ENCODE measurements at regions not wholly inside any gene's neighbourhood (a gene's known extent, or its start where the extent isn't known, plus 50 kb on each side); places are given as distances from the start of the nearest gene placed in this dataset.
A peak's percentile ranks its signal among the peaks of the same experiment; 100 is the strongest.

GRCh38 chr14:104517426-104517825 lies 62.1 kb upstream of the C14orf180 start:
- no peaks in the 10 kb centered on the region for H3K36me3 ChIP-seq

GRCh38 chr14:104517867-104518266 lies 61.7 kb upstream of the C14orf180 start:
- H3K4me1 ChIP-seq: peaks cover 39% of the 10 kb centered on the region
- no peak overlapping the region for H3K27ac ChIP-seq
- no peaks in the 10 kb centered on the region for H4K20me1 ChIP-seq
- no peak overlapping the region for H3K9ac ChIP-seq
- no peak for TF ChIP-seq Cebpa-rat (IDR thresholded peaks at IDR 0.05)
- H3K9me3 ChIP-seq: peaks cover 20% of the 10 kb centered on the region
- no peaks in the 10 kb centered on the region for H3K36me3 ChIP-seq
- H3K4me2 ChIP-seq: no peak overlapping the region
- H3K4me3 ChIP-seq: no peak overlapping the region
- H3K27me3 ChIP-seq: no peaks in the 10 kb centered on the region

More at GRCh38 chr14:104517426-104517825, 62.1 kb upstream of the C14orf180 start:
- H3K4me3 ChIP-seq: no peak overlapping the region
- H3K9ac ChIP-seq: no peak overlapping the region
- peaks cover 20% of the 10 kb centered on the region for H3K9me3 ChIP-seq
- no peak overlapping the region for H3K4me2 ChIP-seq
- no peak overlapping the region for H3K27ac ChIP-seq
- H3K27me3 ChIP-seq: no peaks in the 10 kb centered on the region
- peaks cover 39% of the 10 kb centered on the region for H3K4me1 ChIP-seq
- TF ChIP-seq Cebpa-rat (IDR thresholded peaks at IDR 0.05): no peak
- H4K20me1 ChIP-seq: no peaks in the 10 kb centered on the region

GRCh38 chr14:104518659-104519350 lies 60.8 kb upstream of the C14orf180 start:
- H3K36me3 ChIP-seq: no peaks in the 10 kb centered on the region
- H3K27me3 ChIP-seq: no peaks in the 10 kb centered on the region
- H3K9me3 ChIP-seq: peaks cover 28% of the 10 kb centered on the region
- no peak for TF ChIP-seq Cebpa-rat (IDR thresholded peaks at IDR 0.05)
- H4K20me1 ChIP-seq: no peaks in the 10 kb centered on the region
- H3K4me2 ChIP-seq: no peak overlapping the region
- H3K27ac ChIP-seq: no peak overlapping the region
- no peak overlapping the region for H3K4me3 ChIP-seq
- no peak overlapping the region for H3K9ac ChIP-seq
- H3K4me1 ChIP-seq: peaks cover 33% of the 10 kb centered on the region

- Histone ChIP-seq H3K4me2 (no peak overlapping the region), H3K9me3 (peaks cover 37% of the 10 kb centered on the region), H3K36me3 (no peaks in the 10 kb centered on the region), H3K27me3 (no peaks in the 10 kb centered on the region), H3K27ac (no peak overlapping the region), H3K4me3 (no peak overlapping the region), H4K20me1 (no peaks in the 10 kb centered on the region), H3K4me1 (peaks cover 25% of the 10 kb centered on the region), H3K9ac (no peak overlapping the region)
- TF ChIP-seq Cebpa-rat (IDR thresholded peaks at IDR 0.05): no peak
Observed at GRCh38 chr14:104519721-104520120, 59.8 kb upstream of the C14orf180 start.

DNA sequence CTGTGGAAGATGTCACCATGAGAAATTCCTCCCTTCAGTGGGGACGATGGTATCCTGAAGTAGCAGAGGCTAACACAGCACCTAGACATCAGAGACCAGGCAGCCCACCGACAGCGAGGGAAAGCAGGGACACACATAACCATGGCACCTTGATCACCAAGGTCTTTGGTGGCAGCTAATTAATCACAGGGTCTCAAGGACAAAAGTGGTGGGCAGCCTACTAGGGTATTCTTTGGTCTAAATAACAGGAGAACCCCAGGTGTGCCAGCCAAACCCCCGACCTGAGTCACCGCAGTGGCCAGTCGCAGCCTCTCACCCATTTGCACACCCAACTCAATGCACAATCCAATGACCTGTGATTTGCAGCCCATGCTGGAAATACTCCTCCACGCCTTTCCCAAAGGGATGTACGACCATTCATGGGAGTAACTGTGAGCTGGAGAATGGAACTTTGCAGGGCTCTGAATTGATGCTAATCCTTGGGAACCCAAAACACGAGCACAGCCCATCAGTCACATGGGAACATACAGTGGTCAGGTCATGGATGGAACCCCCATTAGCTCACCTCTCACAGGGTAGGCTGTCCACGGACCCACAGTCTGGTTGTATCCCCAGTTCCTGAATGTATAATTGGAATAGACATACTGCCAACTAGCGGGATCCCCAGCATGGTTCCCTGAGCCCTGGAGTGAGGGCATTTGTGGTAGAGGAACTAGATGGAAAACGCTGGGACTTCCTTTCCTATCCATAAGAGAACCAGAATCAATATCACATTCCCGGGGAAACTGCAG lies 58.7 kb upstream of the C14orf180 start:
- H3K9me3 ChIP-seq: peaks cover 48% of the 10 kb centered on the region

GRCh38 chr14:104521816-104522745 lies 57.5 kb upstream of the C14orf180 start:
- Histone ChIP-seq H3K9me3 (peaks cover 51% of the 10 kb centered on the region), H3K4me3 (no peak overlapping the region), H3K4me1 (peaks cover 27% of the 10 kb centered on the region), H3K4me2 (peak overlapping the region; percentile 48), H3K27ac (peak overlapping the region; percentile 55), H3K9ac (peak overlapping the region; percentile 51; the same call in 1 of the 2 replicates), H3K27me3 (no peaks in the 10 kb centered on the region), H4K20me1 (no peaks in the 10 kb centered on the region), H3K36me3 (no peaks in the 10 kb centered on the region)
- no peak for TF ChIP-seq Cebpa-rat (IDR thresholded peaks at IDR 0.05)

More for the DNA sequence above, 58.7 kb upstream of the C14orf180 start:
- Histone ChIP-seq H3K4me2 (no peak overlapping the region), H3K27ac (no peak overlapping the region), H3K36me3 (no peaks in the 10 kb centered on the region), H3K4me1 (peaks cover 27% of the 10 kb centered on the region), H3K4me3 (no peak overlapping the region), H3K9ac (no peak overlapping the region), H4K20me1 (no peaks in the 10 kb centered on the region), H3K27me3 (no peaks in the 10 kb centered on the region)
- TF ChIP-seq Cebpa-rat (IDR thresholded peaks at IDR 0.05): no peak

- no peaks in the 10 kb centered on the region for H3K27me3 ChIP-seq
- H3K9ac ChIP-seq: 0 out of 2 replicates have a peak overlapping the region, but pooled peaks have one; percentile 51
- TF ChIP-seq Cebpa-rat (IDR thresholded peaks at IDR 0.05): no peak
- H4K20me1 ChIP-seq: no peaks in the 10 kb centered on the region
- H3K36me3 ChIP-seq: no peaks in the 10 kb centered on the region
- H3K4me3 ChIP-seq: no peak overlapping the region
- peaks cover 51% of the 10 kb centered on the region for H3K9me3 ChIP-seq
- peak overlapping the region; percentile 55 for H3K27ac ChIP-seq
- peaks cover 27% of the 10 kb centered on the region for H3K4me1 ChIP-seq
- H3K4me2 ChIP-seq: peak overlapping the region; percentile 48
Observed at GRCh38 chr14:104522926-104523545, 56.5 kb upstream of the C14orf180 start.

DNA sequence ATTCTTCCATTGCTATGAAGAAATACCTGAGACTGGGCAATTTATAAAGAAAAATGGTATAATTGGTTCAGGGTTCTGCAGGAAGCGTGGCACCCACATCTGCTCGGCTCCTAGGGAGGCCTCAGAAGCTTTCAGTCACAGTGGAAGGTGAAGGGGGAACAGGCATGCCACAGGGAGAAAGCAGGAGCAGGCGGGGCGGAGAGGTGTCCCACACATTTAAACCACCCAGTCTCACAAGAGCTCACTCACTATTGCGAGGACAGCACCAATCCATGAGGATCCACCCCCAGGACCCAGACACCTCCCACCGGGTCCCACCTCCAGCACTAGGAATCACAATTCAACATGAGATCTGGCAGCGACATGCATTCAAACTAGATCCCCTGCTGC lies 56.0 kb upstream of the C14orf180 start:
- Histone ChIP-seq H4K20me1 (no peaks in the 10 kb centered on the region), H3K4me1 (peaks cover 27% of the 10 kb centered on the region), H3K36me3 (no peaks in the 10 kb centered on the region), H3K4me3 (no peak overlapping the region), H3K9me3 (peaks cover 55% of the 10 kb centered on the region), H3K27ac (no peak overlapping the region), H3K9ac (no peak overlapping the region), H3K27me3 (no peaks in the 10 kb centered on the region), H3K4me2 (no peak overlapping the region)
- TF ChIP-seq Cebpa-rat (IDR thresholded peaks at IDR 0.05): no peak

DNA sequence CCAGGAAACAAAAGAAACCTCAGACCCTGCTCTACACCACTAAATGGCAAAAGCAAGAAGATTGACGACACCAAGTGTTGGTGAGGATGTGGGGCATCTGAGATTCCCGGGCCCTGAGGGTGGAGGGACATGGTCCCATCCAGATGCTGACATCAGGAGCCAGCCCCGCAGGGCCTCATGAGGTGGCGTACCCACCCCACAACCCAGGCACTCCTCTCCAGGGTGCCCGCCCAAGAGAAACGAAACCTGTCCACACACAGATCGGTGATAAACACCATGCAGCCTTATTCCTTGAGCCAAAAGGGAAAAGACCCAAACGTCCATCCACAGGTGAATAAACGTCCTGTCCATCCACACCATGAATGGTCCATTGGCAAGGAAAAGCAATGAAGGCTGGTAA lies 54.8 kb upstream of the C14orf180 start:
- no peak overlapping the region for H3K27ac ChIP-seq
- no peak for TF ChIP-seq Cebpa-rat (IDR thresholded peaks at IDR 0.05)
- H3K4me2 ChIP-seq: no peak overlapping the region
- no peaks in the 10 kb centered on the region for H3K36me3 ChIP-seq
- no peaks in the 10 kb centered on the region for H4K20me1 ChIP-seq
- no peak overlapping the region; the same call in 1 of the 2 replicates for H3K4me3 ChIP-seq
- H3K9ac ChIP-seq: no peak overlapping the region
- H3K9me3 ChIP-seq: peaks cover 57% of the 10 kb centered on the region
- H3K27me3 ChIP-seq: no peaks in the 10 kb centered on the region
- H3K4me1 ChIP-seq: peaks cover 21% of the 10 kb centered on the region
